GM12891 (cell line): ENCODE measurements at regions not wholly inside any gene's neighbourhood (a gene's known extent, or its start where the extent isn't known, plus 50 kb on each side); places are given as distances from the start of the nearest gene placed in this dataset.
"Not testable (repeated sequence)": the region's sequence is repeated elsewhere in the genome, so short reads cannot be mapped to it uniquely, and the experiment has no call there.

Experiments used
- DNase-seq: peaks from one replicate; pipeline ENCODE4 v3.0.0; 2011; ENCODE audit warnings: low spot score; ENCODE audit not compliant: insufficient read length
- FAIRE-seq: peaks from 2 replicates; lab custom pipeline; 2011; peaks lifted over from hg19 to GRCh38; lab: Jason Lieb, UNC
- PAX5 ChIP-seq: IDR thresholded peaks from 2 replicates; pipeline ENCODE4 v1.6.1; 2011; ENCODE audit warnings: low read length, moderate library complexity, mild to moderate bottlenecking; ENCODE audit not compliant: insufficient read depth, severe bottlenecking
- POLR2A ChIP-seq: IDR thresholded peaks from 2 replicates; pipeline ENCODE4 v1.6.1; 2011; ENCODE audit warnings: low read depth, low read length, control low read depth
- POLR2AphosphoS5 ChIP-seq: IDR thresholded peaks from 2 replicates; pipeline ENCODE4 v1.6.1; 2011; ENCODE audit warnings: low read depth, low read length, control low read depth
- POU2F2 ChIP-seq: IDR thresholded peaks from 2 replicates; pipeline ENCODE4 v1.6.1; 2011; ENCODE audit warnings: low read depth, mild to moderate bottlenecking, control low read depth, low read length, moderate library complexity
- SPI1 ChIP-seq: IDR thresholded peaks from 2 replicates; pipeline ENCODE4 v1.6.1; 2011; ENCODE audit warnings: low read depth, low read length, control low read depth
- TAF1 ChIP-seq: IDR thresholded peaks from 2 replicates; pipeline ENCODE4 v1.6.1; 2011; ENCODE audit warnings: low read depth, low read length, control low read depth

GRCh38 chr5:28954074-28954473 lies 1915.7 kb upstream of the CDH9 start:
- TF ChIP-seq POLR2A (no peak), POLR2AphosphoS5 (no peak), SPI1 (no peak), PAX5 (no peak), TAF1 (no peak), POU2F2 (no peak)
- DNase-seq = no peak
- FAIRE-seq = no peak

- TF ChIP-seq PAX5 = no peak
- TF ChIP-seq POLR2AphosphoS5 = no peak
- TF ChIP-seq SPI1 = no peak
- TF ChIP-seq POLR2A = no peak
- no peak for TF ChIP-seq TAF1
- TF ChIP-seq POU2F2 = no peak
- no peak for FAIRE-seq
- no peak for DNase-seq
These were observed 1909.5 kb upstream of the CDH9 start for GRCh38 chr5:28947865-28948264.

GRCh38 chr5:28945859-28946258 lies 1907.5 kb upstream of the CDH9 start:
- TF ChIP-seq POLR2A (no peak), SPI1 (no peak), POLR2AphosphoS5 (no peak), TAF1 (no peak), POU2F2 (no peak), PAX5 (no peak)

GRCh38 chr5:28929366-28929765 lies 1891.0 kb upstream of the CDH9 start:
- DNase-seq = not testable (repeated sequence)

More at GRCh38 chr5:28945859-28946258, 1907.5 kb upstream of the CDH9 start:
- DNase-seq (no peak), FAIRE-seq (no peak)

GRCh38 chr5:28928327-28928790 lies 1890.0 kb upstream of the CDH9 start:
- FAIRE-seq, DNase-seq: not testable (repeated sequence)

More at GRCh38 chr5:28929366-28929765, 1891.0 kb upstream of the CDH9 start:
- not testable (repeated sequence) for FAIRE-seq

GRCh38 chr5:28927559-28928326 lies 1889.4 kb upstream of the CDH9 start:
- TF ChIP-seq POLR2AphosphoS5 (no peak), SPI1 (no peak), POU2F2 (no peak), POLR2A (no peak), PAX5 (no peak), TAF1 (no peak)
- FAIRE-seq (no peak), DNase-seq (no peak)

GRCh38 chr5:28926422-28926821 lies 1888.0 kb upstream of the CDH9 start:
- DNase-seq (no peak), FAIRE-seq (no peak)
- TF ChIP-seq POLR2AphosphoS5 = no peak
- no peak for TF ChIP-seq SPI1

GRCh38 chr5:28917631-28918030 lies 1879.2 kb upstream of the CDH9 start:
- FAIRE-seq (no peak), DNase-seq (no peak)
- TF ChIP-seq SPI1 (no peak), POLR2A (no peak), POLR2AphosphoS5 (no peak), PAX5 (no peak), TAF1 (no peak), POU2F2 (no peak)

GRCh38 chr5:28914297-28914696 lies 1875.9 kb upstream of the CDH9 start:
- TF ChIP-seq POU2F2 = no peak
- TF ChIP-seq POLR2A = no peak
- FAIRE-seq (no peak), DNase-seq (no peak)

- no peak for FAIRE-seq
- TF ChIP-seq SPI1 = no peak
- no peak for TF ChIP-seq POLR2AphosphoS5
- TF ChIP-seq TAF1 = no peak
These were observed 1865.3 kb upstream of the CDH9 start for GRCh38 chr5:28903643-28904042.

GRCh38 chr5:28896949-28897348 lies 1858.6 kb upstream of the CDH9 start:
- no peak for TF ChIP-seq SPI1
- TF ChIP-seq POU2F2 = no peak
- no peak for TF ChIP-seq POLR2AphosphoS5
- TF ChIP-seq POLR2A = no peak
- TF ChIP-seq TAF1 = no peak
- TF ChIP-seq PAX5 = no peak
- no peak for DNase-seq
- no peak for FAIRE-seq

More at GRCh38 chr5:28903643-28904042, 1865.3 kb upstream of the CDH9 start:
- no peak for DNase-seq
